Endothelial cell (in vitro differentiated cells): ENCODE measurements at regions not wholly inside any gene's neighbourhood (a gene's known extent, or its start where the extent isn't known, plus 50 kb on each side); places are given as distances from the start of the nearest gene placed in this dataset.

Experiments
- DNase-seq: peaks from one replicate; pipeline ENCODE4 v3.0.0; 2021; ENCODE audit warnings: low spot score
- H3K27ac Mint-ChIP-seq: one replicate; pipeline ENCODE4 v1.8.0; 2021; ENCODE audit warnings: mixed read lengths, inconsistent platforms; ENCODE audit not compliant: unreplicated experiment
- H3K27me3 Mint-ChIP-seq: one replicate; pipeline ENCODE4 v1.8.0; 2021; ENCODE audit warnings: mild to moderate bottlenecking, moderate library complexity, mixed read lengths, inconsistent platforms; ENCODE audit not compliant: unreplicated experiment
- H3K36me3 Mint-ChIP-seq: one replicate; pipeline ENCODE4 v1.8.0; 2021; ENCODE audit warnings: mild to moderate bottlenecking, low read depth, mixed read lengths, inconsistent platforms; ENCODE audit not compliant: unreplicated experiment
- H3K4me1 Mint-ChIP-seq: one replicate; pipeline ENCODE4 v1.8.0; 2021; ENCODE audit warnings: mild to moderate bottlenecking, mixed read lengths, inconsistent platforms; ENCODE audit not compliant: unreplicated experiment
- H3K4me3 Mint-ChIP-seq: one replicate; pipeline ENCODE4 v1.8.0; 2021; ENCODE audit warnings: mild to moderate bottlenecking, mixed read lengths, inconsistent platforms; ENCODE audit not compliant: unreplicated experiment
- H3K9me3 Mint-ChIP-seq: one replicate; pipeline ENCODE4 v1.8.0; 2021; ENCODE audit warnings: mixed read lengths, inconsistent platforms; ENCODE audit not compliant: unreplicated experiment
- TF ChIP-seq, protein P1 (sequence below): fragments of 200-600 bp; sonication (generic); IDR thresholded peaks from one replicate; pipeline ENCODE4 v1.5.0; 2021; ENCODE audit warnings: antibody characterized with exemption; ENCODE audit not compliant: unreplicated experiment

- DNase-seq = no peak
- no peaks in the 10 kb centered on the region for H3K9me3 Mint-ChIP-seq
- peaks cover 6% of the 10 kb centered on the region for H3K36me3 Mint-ChIP-seq
- H3K4me3 Mint-ChIP-seq = no peak overlapping the region
- H3K27me3 Mint-ChIP-seq = no peaks in the 10 kb centered on the region
- H3K27ac Mint-ChIP-seq = no peak overlapping the region
- TF ChIP-seq, protein P1, sequence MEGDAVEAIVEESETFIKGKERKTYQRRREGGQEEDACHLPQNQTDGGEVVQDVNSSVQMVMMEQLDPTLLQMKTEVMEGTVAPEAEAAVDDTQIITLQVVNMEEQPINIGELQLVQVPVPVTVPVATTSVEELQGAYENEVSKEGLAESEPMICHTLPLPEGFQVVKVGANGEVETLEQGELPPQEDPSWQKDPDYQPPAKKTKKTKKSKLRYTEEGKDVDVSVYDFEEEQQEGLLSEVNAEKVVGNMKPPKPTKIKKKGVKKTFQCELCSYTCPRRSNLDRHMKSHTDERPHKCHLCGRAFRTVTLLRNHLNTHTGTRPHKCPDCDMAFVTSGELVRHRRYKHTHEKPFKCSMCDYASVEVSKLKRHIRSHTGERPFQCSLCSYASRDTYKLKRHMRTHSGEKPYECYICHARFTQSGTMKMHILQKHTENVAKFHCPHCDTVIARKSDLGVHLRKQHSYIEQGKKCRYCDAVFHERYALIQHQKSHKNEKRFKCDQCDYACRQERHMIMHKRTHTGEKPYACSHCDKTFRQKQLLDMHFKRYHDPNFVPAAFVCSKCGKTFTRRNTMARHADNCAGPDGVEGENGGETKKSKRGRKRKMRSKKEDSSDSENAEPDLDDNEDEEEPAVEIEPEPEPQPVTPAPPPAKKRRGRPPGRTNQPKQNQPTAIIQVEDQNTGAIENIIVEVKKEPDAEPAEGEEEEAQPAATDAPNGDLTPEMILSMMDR = no peak
- no peaks in the 10 kb centered on the region for H3K4me1 Mint-ChIP-seq
Measured at GRCh38 chr22:47902646-47903180, 1140.3 kb downstream of the TBC1D22A start.

GRCh38 chr22:47901911-47902310 lies 1139.5 kb downstream of the TBC1D22A start:
- H3K9me3 Mint-ChIP-seq = no peaks in the 10 kb centered on the region
- H3K27ac Mint-ChIP-seq = no peak overlapping the region
- no peak overlapping the region for H3K4me3 Mint-ChIP-seq
- no peaks in the 10 kb centered on the region for H3K27me3 Mint-ChIP-seq
- H3K4me1 Mint-ChIP-seq = no peaks in the 10 kb centered on the region
- no peak for DNase-seq
- H3K36me3 Mint-ChIP-seq = peaks cover 6% of the 10 kb centered on the region
- TF ChIP-seq, protein P1 = no peak

DNA sequence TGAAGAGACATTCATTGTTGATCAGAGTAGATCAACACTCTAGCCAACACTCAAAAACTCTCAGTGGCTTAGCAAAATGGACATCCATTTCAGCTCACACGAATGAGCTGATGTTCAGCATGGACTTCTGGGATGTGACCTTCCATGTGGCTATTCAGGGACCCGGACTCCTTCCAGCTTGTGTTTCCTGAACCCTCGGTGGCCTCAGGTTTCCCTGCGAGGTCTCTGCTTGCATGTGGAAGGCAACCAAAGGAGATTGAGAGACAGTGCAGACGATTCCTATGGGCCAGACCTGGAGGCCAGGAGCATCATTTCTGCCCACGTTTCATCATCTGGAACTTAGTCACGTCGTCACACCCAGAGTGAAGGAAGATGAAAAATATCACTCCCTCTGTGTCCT lies 1137.4 kb downstream of the TBC1D22A start:
- TF ChIP-seq, protein P1 = no peak
- Mint-ChIP-seq H3K4me3 (no peak overlapping the region), H3K27ac (no peak overlapping the region), H3K36me3 (peaks cover 6% of the 10 kb centered on the region), H3K4me1 (no peaks in the 10 kb centered on the region), H3K27me3 (no peaks in the 10 kb centered on the region), H3K9me3 (peaks cover 4% of the 10 kb centered on the region)
- DNase-seq = no peak

DNA sequence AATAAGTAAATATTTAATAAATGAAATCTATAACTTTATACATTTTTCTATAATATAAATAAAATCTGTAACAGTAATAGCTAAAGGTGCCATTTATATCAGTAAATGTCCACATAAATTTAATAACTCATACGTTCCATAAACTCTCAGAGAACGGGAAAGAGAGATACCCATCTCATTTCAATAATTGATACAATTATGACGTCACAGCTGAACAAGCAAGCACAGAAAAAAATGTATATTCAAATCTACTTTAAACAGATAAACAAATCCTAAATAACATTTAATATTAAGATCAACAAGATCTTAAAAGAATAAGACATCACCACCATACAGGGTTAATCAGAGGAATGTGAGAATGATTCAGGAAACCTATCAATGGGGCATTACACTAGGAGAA lies 1136.5 kb downstream of the TBC1D22A start:
- H3K27ac Mint-ChIP-seq = no peak overlapping the region
- H3K36me3 Mint-ChIP-seq = peaks cover 6% of the 10 kb centered on the region
- DNase-seq = no peak
- no peaks in the 10 kb centered on the region for H3K4me1 Mint-ChIP-seq
- H3K4me3 Mint-ChIP-seq = no peak overlapping the region
- TF ChIP-seq, protein P1 = no peak
- H3K27me3 Mint-ChIP-seq = no peaks in the 10 kb centered on the region
- peaks cover 7% of the 10 kb centered on the region for H3K9me3 Mint-ChIP-seq

GRCh38 chr22:47891609-47892008 lies 1129.2 kb downstream of the TBC1D22A start:
- Mint-ChIP-seq H3K4me3 (no peak overlapping the region), H3K36me3 (no peaks in the 10 kb centered on the region), H3K27ac (no peak overlapping the region), H3K9me3 (peaks cover 30% of the 10 kb centered on the region), H3K27me3 (no peaks in the 10 kb centered on the region), H3K4me1 (peaks cover 3% of the 10 kb centered on the region)
- no peak for DNase-seq
- TF ChIP-seq, protein P1 = no peak
